GM21825 (cell line): ENCODE measurements at regions not wholly inside any gene's neighbourhood (a gene's known extent, or its start where the extent isn't known, plus 50 kb on each side); places are given as distances from the start of the nearest gene placed in this dataset.

ENCODE experiments used
- ATAC-seq: cut with Tn5 transposase; IDR thresholded peaks from one replicate; pipeline ENCODE4 v1.9.1; 2021; ENCODE audit warnings: mild to moderate bottlenecking, moderate library complexity; ENCODE audit not compliant: unreplicated experiment

GRCh38 chr10:35922876-35923600, 280.9 kb upstream of the FZD8 start:
- ATAC-seq = no peak

- ATAC-seq = no peak
Measured at GRCh38 chr10:35921866-35922350, 279.8 kb upstream of the FZD8 start.

GRCh38 chr10:35916791-35917190, 274.7 kb upstream of the FZD8 start:
- no peak for ATAC-seq

- ATAC-seq = no peak
Measured at GRCh38 chr10:35913628-35914027, 271.5 kb upstream of the FZD8 start.

GRCh38 chr10:35912615-35913569, 270.8 kb upstream of the FZD8 start:
- ATAC-seq = no peak

GRCh38 chr10:35911954-35912353, 269.9 kb upstream of the FZD8 start:
- ATAC-seq = no peak

- no peak for ATAC-seq
Measured at GRCh38 chr10:35911233-35911632, 269.1 kb upstream of the FZD8 start.

- no peak for ATAC-seq
Measured at GRCh38 chr10:35910234-35910633, 268.1 kb upstream of the FZD8 start.

GRCh38 chr10:35909121-35909720, 267.1 kb upstream of the FZD8 start:
- ATAC-seq = no peak

GRCh38 chr10:35908451-35908850, 266.4 kb upstream of the FZD8 start:
- ATAC-seq = no peak

GRCh38 chr10:35907548-35907947, 265.5 kb upstream of the FZD8 start:
- ATAC-seq = no peak

- no peak for ATAC-seq
Measured at GRCh38 chr10:35906155-35906554, 264.1 kb upstream of the FZD8 start.

GRCh38 chr10:35903021-35903420, 260.9 kb upstream of the FZD8 start:
- ATAC-seq = no peak

GRCh38 chr10:35898716-35899440, 256.8 kb upstream of the FZD8 start:
- ATAC-seq = no peak

GRCh38 chr10:35896001-35896400, 253.9 kb upstream of the FZD8 start:
- no peak for ATAC-seq

GRCh38 chr10:35895331-35895730, 253.2 kb upstream of the FZD8 start:
- no peak for ATAC-seq

- ATAC-seq = no peak
Measured at GRCh38 chr10:35892526-35892925, 250.4 kb upstream of the FZD8 start.

- no peak for ATAC-seq
Measured at GRCh38 chr10:35890676-35891495, 248.8 kb upstream of the FZD8 start.

- no peak for ATAC-seq
Measured at GRCh38 chr10:35889971-35890675, 248.0 kb upstream of the FZD8 start.
